Neural progenitor cell (in vitro differentiated cells): ENCODE measurements at regions not wholly inside any gene's neighbourhood (a gene's known extent, or its start where the extent isn't known, plus 50 kb on each side); places are given as distances from the start of the nearest gene placed in this dataset.

Source experiments
- CTCF ChIP-seq: fragments of 200-600 bp; sonication (generic); IDR thresholded peaks from 2 replicates; pipeline ENCODE4 v1.5.1; 2017; ENCODE audit warnings: antibody characterized with exemption, mild to moderate bottlenecking
- EZH2 ChIP-seq: fragments of 200-600 bp; sonication (generic); IDR thresholded peaks from 2 replicates; pipeline ENCODE4 v1.6.1; 2017; ENCODE audit warnings: antibody characterized with exemption, mild to moderate bottlenecking, moderate library complexity

- no peak for TF ChIP-seq CTCF
- TF ChIP-seq EZH2, result no peak
These were observed 177.1 kb upstream of the FRG1 start for GRCh38 chr4:189763583-189763982.
